Occipital lobe (tissue), 1 donor: ENCODE measurements at regions not wholly inside any gene's neighbourhood (a gene's known extent, or its start where the extent isn't known, plus 50 kb on each side); places are given as distances from the start of the nearest gene placed in this dataset.
"Not testable (repeated sequence)": the region's sequence is repeated elsewhere in the genome, so short reads cannot be mapped to it uniquely, and the experiment has no call there.

Experiments used
- DNase-seq: peaks from one replicate; lab custom pipeline; 2025; lab: John Stamatoyannopoulos, UW

GRCh38 chr3:176075491-176075890, 1121.8 kb downstream of the TBL1XR1 start:
- DNase-seq: no peak

GRCh38 chr3:176075046-176075445, 1122.2 kb downstream of the TBL1XR1 start:
- DNase-seq: no peak

- DNase-seq: no peak
Observed at GRCh38 chr3:176074096-176074495, 1123.2 kb downstream of the TBL1XR1 start.

GRCh38 chr3:176071943-176072342, 1125.3 kb downstream of the TBL1XR1 start:
- no peak for DNase-seq

GRCh38 chr3:176068750-176069149, 1128.5 kb downstream of the TBL1XR1 start:
- no peak for DNase-seq

GRCh38 chr3:176058856-176059255, 1138.4 kb downstream of the TBL1XR1 start:
- DNase-seq: no peak

GRCh38 chr3:176055836-176056235, 1141.4 kb downstream of the TBL1XR1 start:
- no peak for DNase-seq

- no peak for DNase-seq
Observed at GRCh38 chr3:176051766-176052165, 1145.5 kb downstream of the TBL1XR1 start.

- no peak for DNase-seq
Observed at GRCh38 chr3:176046703-176047102, 1150.6 kb downstream of the TBL1XR1 start.

GRCh38 chr3:176041812-176042211, 1155.5 kb downstream of the TBL1XR1 start:
- DNase-seq: no peak

- DNase-seq: no peak
Observed at GRCh38 chr3:176041185-176041584, 1156.1 kb downstream of the TBL1XR1 start.

- DNase-seq: no peak
Observed at GRCh38 chr3:176037636-176038035, 1159.6 kb downstream of the TBL1XR1 start.

- DNase-seq: no peak
Observed at GRCh38 chr3:176032043-176032442, 1165.2 kb downstream of the TBL1XR1 start.

- not testable (repeated sequence) for DNase-seq
Observed at GRCh38 chr3:176016203-176016602, 1157.1 kb downstream of the NAALADL2 start.

GRCh38 chr3:176015228-176015627, 1156.1 kb downstream of the NAALADL2 start:
- DNase-seq: not testable (repeated sequence)

GRCh38 chr3:176009256-176009655, 1150.1 kb downstream of the NAALADL2 start:
- DNase-seq: no peak

- DNase-seq: no peak
Observed at GRCh38 chr3:176005564-176005963, 1146.4 kb downstream of the NAALADL2 start.

GRCh38 chr3:175989161-175989560, 1130.0 kb downstream of the NAALADL2 start:
- DNase-seq: no peak

- DNase-seq: no peak
Observed at GRCh38 chr3:175988401-175988800, 1129.3 kb downstream of the NAALADL2 start.

- no peak for DNase-seq
Observed at GRCh38 chr3:175985781-175986180, 1126.6 kb downstream of the NAALADL2 start.

GRCh38 chr3:175983379-175983778, 1124.2 kb downstream of the NAALADL2 start:
- no peak for DNase-seq

GRCh38 chr3:175980486-175981090, 1121.5 kb downstream of the NAALADL2 start:
- no peak for DNase-seq

GRCh38 chr3:175977968-175978752, 1119.0 kb downstream of the NAALADL2 start:
- DNase-seq: no peak
